Esophagus (tissue), 2 donors: ENCODE measurements at regions not wholly inside any gene's neighbourhood (a gene's known extent, or its start where the extent isn't known, plus 50 kb on each side); places are given as distances from the start of the nearest gene placed in this dataset.

ENCODE experiments used
- H3K27ac ChIP-seq, 2 donors: one replicate each; pipeline ENCODE4 v1.5.1; 2013; ENCODE audit warnings: low read depth in 2 of 2, mild to moderate bottlenecking in 2 of 2, inconsistent platforms in 1 of 2, low read length in 1 of 2, moderate library complexity in 1 of 2
- H3K27me3 ChIP-seq, 2 donors: one replicate each; pipeline ENCODE4 v1.6.1; 2013; ENCODE audit warnings: low read length in 2 of 2, control low read depth in 1 of 2, mild to moderate bottlenecking in 1 of 2; ENCODE audit not compliant: insufficient read depth in 2 of 2, control insufficient read depth in 1 of 2
- H3K36me3 ChIP-seq, 2 donors: one replicate each; pipeline ENCODE4 v1.6.1; 2013; ENCODE audit warnings: low read length in 1 of 2; ENCODE audit not compliant: control insufficient read depth in 2 of 2, insufficient read depth in 2 of 2
- H3K4me1 ChIP-seq, 2 donors: one replicate each; pipeline ENCODE4 v1.6.1; 2013; ENCODE audit warnings: low read length in 1 of 2; ENCODE audit not compliant: control insufficient read depth in 2 of 2, insufficient read depth in 2 of 2
- H3K4me3 ChIP-seq, 2 donors: one replicate each; pipeline ENCODE4 v1.5.1; 2013; ENCODE audit warnings: low read length in 2 of 2, mild to moderate bottlenecking in 2 of 2, low read depth in 1 of 2, moderate library complexity in 1 of 2
- H3K9me3 ChIP-seq, 2 donors: one replicate each; pipeline ENCODE4 v1.6.1; 2013; ENCODE audit warnings: mild to moderate bottlenecking in 2 of 2, low read depth in 1 of 2, low read length in 1 of 2, moderate library complexity in 1 of 2; ENCODE audit not compliant: control insufficient read depth in 2 of 2, insufficient read depth in 1 of 2
- WGBS, 2 donors: extraction: QIAGEN DNeasy Blood & Tissue Kit; methylation state at CpG; one replicate each; pipeline ENCODE4 v1.1.7; 2013; 5-methylcytosine and 5-hydroxymethylcytosine counted together
- donor health status: healthy with polysubstance abuse.
- donor health status: Bipolar disorder and iron deficiency.

DNA sequence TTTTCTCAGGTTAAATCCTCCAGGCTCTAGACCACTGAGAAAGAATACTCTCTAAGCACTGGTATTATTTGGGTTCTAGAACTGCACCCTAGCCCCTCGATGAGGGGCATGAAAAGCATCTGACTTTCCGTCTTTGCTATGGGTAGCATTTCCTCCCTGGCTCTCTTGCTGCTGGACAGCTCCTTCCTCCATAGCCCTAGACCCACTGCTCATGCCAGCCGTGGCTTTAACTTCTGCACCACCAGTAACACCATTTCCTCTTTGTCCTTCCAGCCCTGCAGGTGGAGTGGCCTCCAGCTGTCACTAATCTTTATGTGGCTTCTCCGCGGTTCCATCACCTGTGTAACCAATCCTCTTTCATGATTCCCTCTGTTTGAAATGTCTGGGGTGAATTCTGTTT, 194.9 kb downstream of the SCP2D1 start:
- Histone ChIP-seq H3K27me3 (no peaks in the 10 kb centered on the region), H3K9me3 (no peaks in the 10 kb centered on the region), H3K4me1 (peaks cover 0 to 3% of the 10 kb centered on the region in 2 donors), H3K36me3 (no peaks in the 10 kb centered on the region), H3K27ac (no peak overlapping the region), H3K4me3 (no peak overlapping the region)
- WGBS, 2 donors: 61 to 62% methylated on average over 5 of the region's 5 CpGs

- Histone ChIP-seq H3K9me3 (no peaks in the 10 kb centered on the region), H3K36me3 (no peaks in the 10 kb centered on the region), H3K27me3 (no peaks in the 10 kb centered on the region), H3K4me1 (peaks cover 0 to 3% of the 10 kb centered on the region in 2 donors), H3K27ac (no peak overlapping the region), H3K4me3 (no peak overlapping the region)
- WGBS, 2 donors: 80 to 81% methylated on average over 4 of the region's 4 CpGs
Observed at GRCh38 chr20:19009081-19009688, 195.6 kb downstream of the SCP2D1 start.

DNA sequence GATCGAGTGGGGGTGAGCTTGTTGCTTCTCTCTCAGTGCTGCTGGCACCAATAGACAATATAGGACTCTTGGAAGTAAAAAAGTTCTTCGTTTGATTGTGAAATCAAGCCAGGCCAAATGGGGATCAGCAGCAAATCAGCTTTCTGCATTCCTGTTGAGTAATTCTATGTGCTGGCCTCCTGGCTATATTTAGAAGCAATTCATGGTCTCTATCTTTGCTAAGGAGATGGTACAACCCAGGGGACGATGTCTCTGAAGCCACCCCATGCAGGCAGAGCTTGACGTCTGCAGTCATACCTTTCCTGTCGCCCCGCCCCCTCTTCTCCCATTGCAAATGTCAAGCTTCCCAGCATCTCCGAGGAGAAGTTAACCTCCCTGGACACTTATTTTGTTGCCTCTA, 199.1 kb downstream of the SCP2D1 start:
- H3K4me1 ChIP-seq: peaks cover 0 to 4% of the 10 kb centered on the region in 2 donors
- no peak overlapping the region for H3K27ac ChIP-seq
- no peaks in the 10 kb centered on the region for H3K36me3 ChIP-seq
- WGBS, 2 donors: 54 to 66% methylated on average over 7 of the region's 7 CpGs
- H3K27me3 ChIP-seq: no peaks in the 10 kb centered on the region
- no peaks in the 10 kb centered on the region for H3K9me3 ChIP-seq
- H3K4me3 ChIP-seq: no peak overlapping the region

DNA sequence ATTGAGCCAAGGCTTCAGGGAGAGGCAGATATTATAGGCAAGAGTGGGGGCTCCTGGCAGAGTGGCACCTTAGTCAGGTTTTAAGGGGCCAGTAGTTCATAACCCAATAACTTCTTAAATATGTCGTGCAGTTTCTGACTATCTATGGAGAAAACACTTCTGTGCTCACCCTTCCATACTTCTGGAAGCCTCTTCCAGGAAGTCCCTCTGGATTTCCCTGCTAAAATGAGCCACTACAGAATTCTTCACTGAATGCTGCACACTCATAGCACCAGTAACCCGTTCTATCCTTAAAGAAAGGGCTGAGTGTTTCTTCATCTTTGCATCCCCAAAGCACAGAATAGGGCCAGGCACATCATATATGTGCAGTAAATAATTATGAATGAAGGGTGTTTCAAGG, 198.5 kb upstream of the SLC24A3 start:
- Histone ChIP-seq H3K27ac (no peak overlapping the region), H3K4me3 (no peak overlapping the region), H3K27me3 (no peaks in the 10 kb centered on the region), H3K36me3 (no peaks in the 10 kb centered on the region), H3K9me3 (no peaks in the 10 kb centered on the region), H3K4me1 (peaks cover 0 to 4% of the 10 kb centered on the region in 2 donors)
- WGBS, 2 donors: 67 to 81% methylated on average over 2 of the region's 2 CpGs

DNA sequence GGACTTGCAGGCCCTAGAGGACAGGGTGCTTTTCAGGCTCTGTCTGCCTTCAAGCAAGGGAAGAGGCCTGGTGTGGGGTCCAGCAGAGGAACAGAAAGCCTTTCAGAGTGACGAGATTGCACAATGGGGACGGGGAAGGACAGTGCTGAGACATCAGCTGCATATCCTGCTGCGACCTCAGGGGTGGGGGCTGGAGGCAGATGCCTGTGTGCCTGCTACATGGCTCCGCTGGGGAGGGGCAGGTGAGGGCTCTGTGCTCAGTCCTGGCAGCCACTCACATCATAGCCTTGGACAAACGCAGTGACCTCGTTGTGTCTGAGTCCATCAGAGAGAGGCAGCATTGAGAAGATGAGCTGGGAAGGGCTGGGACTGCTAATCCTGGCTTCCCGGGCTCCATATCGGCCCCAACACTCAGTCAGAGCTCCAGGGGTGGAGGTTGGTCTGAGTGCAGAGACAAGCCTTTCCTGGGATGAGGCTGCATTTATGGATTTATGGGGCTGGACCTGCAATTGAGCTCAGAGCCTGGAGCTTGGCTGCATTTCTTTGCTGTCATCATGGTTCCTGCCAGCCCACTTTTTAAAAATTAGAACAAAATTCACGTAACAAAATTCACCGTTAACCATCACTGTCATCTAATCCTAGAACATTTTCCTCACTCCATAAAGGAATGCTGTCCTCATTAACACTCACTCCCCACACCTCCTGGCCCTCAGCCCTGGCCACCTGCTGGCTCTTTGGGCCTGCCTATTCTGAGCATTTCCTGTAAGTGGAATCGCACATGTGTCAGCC, 196.9 kb upstream of the SLC24A3 start:
- H3K4me3 ChIP-seq: no peak overlapping the region

GRCh38 chr20:19016140-19016497, 196.3 kb upstream of the SLC24A3 start:
- WGBS, 2 donors: 86 to 91% methylated on average over 7 of the region's 7 CpGs
- H3K36me3 ChIP-seq: no peaks in the 10 kb centered on the region
- no peak overlapping the region for H3K4me3 ChIP-seq
- H3K27me3 ChIP-seq: no peaks in the 10 kb centered on the region
- peaks cover 0 to 4% of the 10 kb centered on the region in 2 donors for H3K4me1 ChIP-seq
- peaks cover 0 to 2% of the 10 kb centered on the region in 2 donors for H3K9me3 ChIP-seq
- no peak overlapping the region for H3K27ac ChIP-seq

More for the DNA sequence above, 196.9 kb upstream of the SLC24A3 start:
- Histone ChIP-seq H3K4me1 (peaks cover 0 to 4% of the 10 kb centered on the region in 2 donors), H3K9me3 (no peaks in the 10 kb centered on the region), H3K27me3 (no peaks in the 10 kb centered on the region), H3K27ac (no peak overlapping the region), H3K36me3 (no peaks in the 10 kb centered on the region)
- 66 to 67% methylated on average over 11 of the region's 11 CpGs for WGBS, 2 donors

DNA sequence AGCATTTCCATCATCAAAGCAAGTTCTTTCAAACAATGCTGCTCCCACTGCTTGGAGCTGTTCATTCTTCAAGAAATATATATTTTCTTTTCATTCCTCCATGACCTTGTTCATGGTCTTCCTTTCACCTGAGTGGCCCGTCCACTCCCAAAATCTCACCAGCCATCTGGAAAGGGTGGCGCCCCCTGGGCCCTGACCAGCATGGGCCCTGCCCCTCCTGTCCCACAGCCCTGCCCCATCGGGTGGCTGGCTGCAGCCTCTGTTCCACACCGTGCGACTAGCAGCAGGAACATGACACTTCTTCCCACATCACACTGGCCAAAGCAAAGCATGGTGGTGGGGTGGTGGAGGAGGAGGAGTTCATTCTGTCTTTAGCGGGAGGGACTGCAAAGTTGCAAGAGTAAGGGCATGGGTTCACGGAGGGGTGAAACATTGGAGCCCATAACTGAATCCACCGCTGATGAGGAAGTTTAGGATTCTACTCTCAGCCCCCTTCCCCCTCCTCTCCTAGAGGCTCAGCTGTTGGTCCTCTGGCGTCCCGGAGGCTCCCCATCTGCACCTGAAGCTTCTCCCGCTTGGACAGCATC, 195.2 kb upstream of the SLC24A3 start:
- Histone ChIP-seq H3K4me3 (no peak overlapping the region), H3K27ac (no peak overlapping the region), H3K27me3 (no peaks in the 10 kb centered on the region), H3K4me1 (peaks cover 0 to 4% of the 10 kb centered on the region in 2 donors), H3K9me3 (peaks cover 2 to 3% of the 10 kb centered on the region in 2 donors), H3K36me3 (no peaks in the 10 kb centered on the region)
- 88 to 93% methylated on average over 11 of the region's 11 CpGs for WGBS, 2 donors

DNA sequence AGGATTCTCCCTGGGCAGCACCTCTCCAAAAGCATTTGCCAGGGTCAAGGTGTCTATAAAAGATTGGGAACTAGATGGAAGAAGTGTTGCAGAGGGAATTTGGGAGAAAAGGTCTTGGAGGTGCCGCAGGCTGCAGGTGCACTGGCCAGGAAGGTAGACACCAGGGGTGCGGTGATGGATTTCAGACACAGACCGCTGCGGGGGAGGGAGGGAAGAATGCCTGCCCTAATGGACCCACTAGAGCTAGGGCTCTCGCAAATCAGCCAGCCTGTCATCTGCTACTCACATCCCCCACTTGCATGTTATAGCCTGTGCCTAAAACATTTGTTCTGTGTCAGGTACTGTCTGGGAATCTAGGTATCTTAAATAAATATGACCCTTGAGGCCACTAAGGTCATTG, 193.6 kb upstream of the SLC24A3 start:
- 84 to 90% methylated on average over 5 of the region's 5 CpGs for WGBS, 2 donors
- Histone ChIP-seq H3K9me3 (peaks cover 2 to 3% of the 10 kb centered on the region in 2 donors), H3K4me1 (peaks cover 0 to 4% of the 10 kb centered on the region in 2 donors), H3K36me3 (no peaks in the 10 kb centered on the region), H3K27me3 (no peaks in the 10 kb centered on the region), H3K27ac (no peak overlapping the region), H3K4me3 (no peak overlapping the region)

DNA sequence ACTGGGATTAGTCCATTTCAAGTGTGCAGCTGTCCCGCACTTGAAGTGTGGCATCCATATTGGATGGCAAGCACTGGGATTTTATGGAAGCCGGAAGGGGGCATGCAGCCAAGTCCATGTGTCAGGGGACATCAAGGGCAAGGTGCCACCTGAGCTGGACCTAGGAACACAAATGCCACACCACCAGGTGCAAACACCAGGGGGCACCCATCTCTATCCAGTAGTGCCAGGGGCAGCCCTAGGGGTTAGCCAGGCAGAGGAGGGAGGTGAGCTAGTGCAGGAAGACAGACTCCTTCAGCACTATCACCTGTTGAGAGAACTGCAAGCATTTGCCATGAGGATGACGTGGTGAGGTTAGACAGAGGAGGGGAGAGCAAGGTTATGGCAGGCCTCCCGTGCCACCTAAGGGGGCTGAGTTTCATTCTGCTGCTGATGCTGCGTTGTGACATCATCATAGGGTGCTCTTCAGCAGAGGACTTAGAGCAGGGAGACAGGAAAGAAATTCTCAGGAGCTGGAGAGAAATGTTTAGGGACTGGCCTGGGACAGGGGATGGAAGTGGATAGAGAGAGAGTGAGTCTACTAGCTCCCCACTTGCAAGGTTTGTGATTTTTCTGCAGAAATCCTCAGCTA, 192.6 kb upstream of the SLC24A3 start:
- no peaks in the 10 kb centered on the region for H3K27me3 ChIP-seq
- peaks cover 0 to 4% of the 10 kb centered on the region in 2 donors for H3K4me1 ChIP-seq
- no peaks in the 10 kb centered on the region for H3K36me3 ChIP-seq
- peaks cover 2 to 3% of the 10 kb centered on the region in 2 donors for H3K9me3 ChIP-seq
- no peak overlapping the region for H3K4me3 ChIP-seq
- H3K27ac ChIP-seq: no peak overlapping the region
- WGBS, 2 donors: 89 to 93% methylated on average over 5 of the region's 5 CpGs
